Gastrocnemius medialis (tissue), 4 donors: ENCODE measurements at regions not wholly inside any gene's neighbourhood (a gene's known extent, or its start where the extent isn't known, plus 50 kb on each side); places are given as distances from the start of the nearest gene placed in this dataset.

Experiments used
- ATAC-seq, 2 donors: fragments of 150-250 bp; one replicate each; pipeline ENCODE4 v1.9.1; 2016
- DNase-seq, 2 donors: peaks; one replicate each; pipeline ENCODE4 v3.0.0-alpha.2; 2019
- H3K27ac ChIP-seq, 4 donors: fragments of 200-600 bp; sonication (generic); 1 replicate in 1 of 4; 2 replicates in 3 of 4; pipeline ENCODE4 v1.5.1; 2016 to 2018; ENCODE audit warnings: mild to moderate bottlenecking in 2 of 4, moderate library complexity in 1 of 4
- H3K27me3 ChIP-seq, 3 donors: fragments of 200-600 bp; sonication (generic) in 2 of 3; 1 replicate in 1 of 3; 2 replicates in 2 of 3; pipeline versions ENCODE4 v1.5.1 to v1.6.0; 2016 to 2019; ENCODE audit warnings: mild to moderate bottlenecking in 1 of 3, moderate library complexity in 1 of 3
- H3K36me3 ChIP-seq, 2 donors: fragments of 200-600 bp; sonication (generic) in 1 of 2; one replicate each; pipeline ENCODE4 v1.5.1; 2017 to 2018
- H3K4me1 ChIP-seq, 2 donors: fragments of 200-600 bp; sonication (generic) in 1 of 2; one replicate each; pipeline ENCODE4 v1.5.1; 2016 to 2017; ENCODE audit warnings: mild to moderate bottlenecking in 2 of 2
- H3K4me3 ChIP-seq, 4 donors: fragments of 200-600 bp; sonication (generic) in 3 of 4; 1 replicate in 1 of 4; 2 replicates in 3 of 4; pipeline ENCODE4 v1.5.1; 2016 to 2019; ENCODE audit warnings: mild to moderate bottlenecking in 2 of 4
- H3K9me3 ChIP-seq, 3 donors: fragments of 200-600 bp; sonication (generic) in 2 of 3; 1 replicate in 1 of 3; 2 replicates in 2 of 3; pipeline ENCODE4 v1.5.1; 2016 to 2019
- POLR2A ChIP-seq, 2 donors: fragments of 450-650 bp; IDR thresholded peaks; one replicate each; pipeline ENCODE4 v1.6.1; 2017; ENCODE audit warnings: antibody characterized with exemption in 2 of 2, mild to moderate bottlenecking in 2 of 2, moderate library complexity in 2 of 2
- in situ Hi-C, 4 donors: fragments of 200-750 bp; cut with MboI; loops; one replicate each; pipeline versions ENCODE4 v1.15.0 to v1.8.0; 2017; ENCODE audit warnings: low sequenced_read_pairs in 4 of 4
- intact Hi-C: fragments of 100-400 bp; cut with DNase I; formaldehyde crosslinking; loops from one replicate; pipeline ENCODE4 v1.15.1; 2023; ENCODE audit warnings: low total_unique reads
- TF ChIP-seq, protein P1 (sequence below), 5 experiments: fragments of 450-650 bp in 3 of 5; fragments of 200-600 bp in 2 of 5; sonication (generic) in 2 of 5; IDR thresholded peaks in 4 of 5; conservative IDR thresholded peaks in 1 of 5; 1 replicate in 4 of 5; 2 replicates in 1 of 5; pipeline ENCODE4 v1.5.1; 2016 to 2019; ENCODE audit warnings: antibody characterized with exemption in 5 of 5, mild to moderate bottlenecking in 3 of 5, moderate library complexity in 3 of 5

DNA sequence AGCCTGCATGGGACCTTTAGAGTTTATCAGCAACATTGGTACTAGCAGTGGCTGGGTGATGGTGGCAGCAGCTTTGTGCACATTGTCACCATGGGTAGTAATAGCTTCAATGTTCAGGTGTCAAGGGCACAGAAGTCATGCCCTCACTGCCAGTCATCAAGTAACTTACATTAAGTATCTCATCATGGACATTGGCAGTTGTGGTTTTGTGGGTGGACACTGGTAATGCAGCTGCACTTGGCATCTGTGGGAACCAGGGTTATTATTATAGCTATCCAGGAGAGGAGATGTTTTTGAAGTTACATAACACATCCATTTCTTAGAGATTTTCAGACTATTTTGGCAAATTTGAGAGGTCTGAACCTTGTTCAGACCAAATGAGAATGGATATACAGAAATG is 243.2 kb upstream of the NOCT start:
- no peak overlapping the region for H3K27ac ChIP-seq
- intact Hi-C loops (no loop called here), in situ Hi-C loops (no loop called here)
- TF ChIP-seq, protein P1, sequence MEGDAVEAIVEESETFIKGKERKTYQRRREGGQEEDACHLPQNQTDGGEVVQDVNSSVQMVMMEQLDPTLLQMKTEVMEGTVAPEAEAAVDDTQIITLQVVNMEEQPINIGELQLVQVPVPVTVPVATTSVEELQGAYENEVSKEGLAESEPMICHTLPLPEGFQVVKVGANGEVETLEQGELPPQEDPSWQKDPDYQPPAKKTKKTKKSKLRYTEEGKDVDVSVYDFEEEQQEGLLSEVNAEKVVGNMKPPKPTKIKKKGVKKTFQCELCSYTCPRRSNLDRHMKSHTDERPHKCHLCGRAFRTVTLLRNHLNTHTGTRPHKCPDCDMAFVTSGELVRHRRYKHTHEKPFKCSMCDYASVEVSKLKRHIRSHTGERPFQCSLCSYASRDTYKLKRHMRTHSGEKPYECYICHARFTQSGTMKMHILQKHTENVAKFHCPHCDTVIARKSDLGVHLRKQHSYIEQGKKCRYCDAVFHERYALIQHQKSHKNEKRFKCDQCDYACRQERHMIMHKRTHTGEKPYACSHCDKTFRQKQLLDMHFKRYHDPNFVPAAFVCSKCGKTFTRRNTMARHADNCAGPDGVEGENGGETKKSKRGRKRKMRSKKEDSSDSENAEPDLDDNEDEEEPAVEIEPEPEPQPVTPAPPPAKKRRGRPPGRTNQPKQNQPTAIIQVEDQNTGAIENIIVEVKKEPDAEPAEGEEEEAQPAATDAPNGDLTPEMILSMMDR (IDR thresholded peaks at IDR 0.05 in 4 of 5, conservative IDR thresholded peaks at IDR 0.05 in 1 of 5): no peak
- TF ChIP-seq POLR2A (IDR thresholded peaks at IDR 0.05): no peak
- DNase-seq (no peak), ATAC-seq (no peak)
- no peaks in the 10 kb centered on the region for H3K9me3 ChIP-seq
- H3K4me3 ChIP-seq: no peak overlapping the region
- no peaks in the 10 kb centered on the region for H3K27me3 ChIP-seq
- H3K4me1 ChIP-seq: no peaks in the 10 kb centered on the region
- H3K36me3 ChIP-seq: no peaks in the 10 kb centered on the region

DNA sequence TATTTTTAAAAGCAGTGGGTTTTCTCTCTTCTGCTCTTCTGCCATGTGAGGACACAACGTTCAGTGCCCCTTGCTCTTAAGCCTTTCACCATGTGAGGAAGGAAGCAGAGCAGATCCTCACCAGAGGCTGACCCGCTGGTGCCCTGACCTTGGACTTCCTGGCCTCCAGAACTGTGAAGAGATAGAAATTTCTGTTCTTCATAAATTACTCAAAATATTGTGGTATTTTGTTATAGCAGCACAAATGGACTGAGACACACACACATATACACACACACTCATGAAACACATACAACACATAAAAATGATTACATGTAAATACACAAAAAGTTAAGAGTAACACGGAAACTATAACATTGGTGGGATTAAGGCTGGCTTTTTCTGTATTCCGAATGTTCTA is 244.8 kb upstream of the NOCT start:
- Histone ChIP-seq H3K4me3 (no peak overlapping the region), H3K36me3 (no peaks in the 10 kb centered on the region), H3K4me1 (no peaks in the 10 kb centered on the region), H3K27me3 (no peaks in the 10 kb centered on the region), H3K27ac (no peak overlapping the region), H3K9me3 (no peaks in the 10 kb centered on the region)
- no peak for TF ChIP-seq POLR2A (IDR thresholded peaks at IDR 0.05)
- TF ChIP-seq, protein P1 (IDR thresholded peaks at IDR 0.05 in 4 of 5, conservative IDR thresholded peaks at IDR 0.05 in 1 of 5): no peak
- in situ Hi-C loops (no loop called here), intact Hi-C loops (no loop called here)
- no peak for ATAC-seq
- no peak for DNase-seq

DNA sequence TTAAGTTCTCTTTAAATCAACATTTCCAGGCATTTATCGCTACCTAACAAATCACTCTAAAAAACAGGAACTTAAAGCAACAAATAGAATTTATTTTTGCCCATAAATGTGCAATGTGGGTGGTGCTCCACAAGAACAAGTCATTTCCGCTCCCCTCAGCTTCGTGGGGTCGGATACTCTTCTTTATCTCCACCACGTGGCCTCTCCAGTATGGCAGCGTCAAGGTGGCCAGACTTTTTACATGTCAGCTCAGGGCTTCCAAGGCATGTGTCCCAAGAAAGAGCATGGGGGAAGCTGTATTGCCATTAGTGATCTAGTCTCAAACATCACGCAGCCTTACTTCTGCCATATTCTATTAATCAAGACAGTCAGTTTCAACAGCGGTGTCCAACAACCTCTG is 249.2 kb upstream of the NOCT start:
- ATAC-seq (no peak), DNase-seq (no peak)
- in situ Hi-C loops (no loop called here), intact Hi-C loops (no loop called here)
- H3K9me3 ChIP-seq: no peaks in the 10 kb centered on the region
- H3K36me3 ChIP-seq: no peaks in the 10 kb centered on the region
- H3K27ac ChIP-seq: no peak overlapping the region
- TF ChIP-seq, protein P1 (IDR thresholded peaks at IDR 0.05 in 4 of 5, conservative IDR thresholded peaks at IDR 0.05 in 1 of 5): no peak
- H3K27me3 ChIP-seq: no peaks in the 10 kb centered on the region
- H3K4me1 ChIP-seq: no peaks in the 10 kb centered on the region
- H3K4me3 ChIP-seq: no peak overlapping the region

DNA sequence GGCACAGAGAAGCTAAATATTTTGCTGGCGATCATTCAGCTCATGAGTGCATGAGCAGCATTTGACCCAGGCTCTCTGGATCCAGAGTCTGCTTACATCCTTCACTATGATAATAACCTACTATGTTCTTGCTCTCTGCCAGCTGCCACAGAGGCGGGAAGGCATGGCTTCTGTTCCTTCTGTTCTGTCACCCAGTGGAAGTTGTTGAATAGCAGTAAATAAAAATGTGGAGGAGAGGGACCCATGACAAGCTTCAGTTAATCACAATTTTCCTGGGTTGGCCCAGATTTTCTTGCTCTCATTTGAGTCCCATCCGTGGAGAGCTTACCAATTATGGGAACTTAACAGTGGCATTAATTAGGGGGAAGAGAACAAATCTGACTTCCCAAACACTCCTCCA is 250.1 kb upstream of the NOCT start:
- Histone ChIP-seq H3K9me3 (no peaks in the 10 kb centered on the region), H3K27ac (no peak overlapping the region), H3K36me3 (no peaks in the 10 kb centered on the region), H3K27me3 (no peaks in the 10 kb centered on the region), H3K4me1 (no peaks in the 10 kb centered on the region), H3K4me3 (no peak overlapping the region)
- TF ChIP-seq, protein P1 (IDR thresholded peaks at IDR 0.05 in 4 of 5, conservative IDR thresholded peaks at IDR 0.05 in 1 of 5): no peak
- no peak for TF ChIP-seq POLR2A (IDR thresholded peaks at IDR 0.05)
- in situ Hi-C loops: no loop called here
- DNase-seq (no peak), ATAC-seq (no peak)
- intact Hi-C loops: no loop called here

DNA sequence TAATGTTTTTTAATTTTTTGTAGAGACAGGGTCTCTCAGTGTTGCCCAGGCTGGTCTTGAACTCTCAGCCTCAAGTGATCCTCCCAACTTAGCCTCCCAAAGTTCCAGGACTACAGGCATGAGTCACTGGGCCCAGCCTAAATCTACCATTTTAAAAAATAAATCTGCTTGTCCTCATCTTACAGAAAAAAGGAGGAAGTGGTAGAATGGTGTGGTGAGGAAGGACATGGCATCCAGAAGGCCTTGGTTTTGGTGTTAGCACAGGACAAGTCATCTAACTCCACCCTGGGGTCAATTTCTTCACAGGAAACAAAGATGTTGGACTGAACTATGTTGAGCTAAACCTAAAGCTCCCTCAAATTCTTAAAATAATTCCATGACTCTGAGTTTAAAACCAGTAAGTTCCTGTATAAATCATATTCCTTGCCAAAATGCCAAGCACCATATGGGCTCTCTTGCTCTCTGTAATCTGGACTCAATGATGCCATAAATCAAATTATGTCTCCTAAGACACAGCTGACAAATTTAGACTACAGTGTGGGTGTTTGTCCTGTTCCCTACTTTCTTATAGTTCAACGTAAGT is 253.9 kb upstream of the NOCT start:
- Histone ChIP-seq H3K27me3 (no peaks in the 10 kb centered on the region), H3K36me3 (no peaks in the 10 kb centered on the region), H3K9me3 (no peaks in the 10 kb centered on the region), H3K27ac (no peak overlapping the region), H3K4me1 (no peaks in the 10 kb centered on the region), H3K4me3 (no peak overlapping the region)
- DNase-seq (no peak), ATAC-seq (no peak)
- intact Hi-C loops (no loop called here), in situ Hi-C loops (no loop called here)
- TF ChIP-seq, protein P1 (IDR thresholded peaks at IDR 0.05 in 4 of 5, conservative IDR thresholded peaks at IDR 0.05 in 1 of 5): no peak
- no peak for TF ChIP-seq POLR2A (IDR thresholded peaks at IDR 0.05)
